Hepatocyte (in vitro differentiated cells): ENCODE measurements at regions not wholly inside any gene's neighbourhood (a gene's known extent, or its start where the extent isn't known, plus 50 kb on each side); places are given as distances from the start of the nearest gene placed in this dataset.
"Not testable (repeated sequence)": the region's sequence is repeated elsewhere in the genome, so short reads cannot be mapped to it uniquely, and the experiment has no call there.

Experiments
- EZH2phosphoT487 ChIP-seq: fragments of 200-600 bp; sonication (generic); IDR thresholded peaks from one replicate; pipeline ENCODE4 v1.6.1; 2018; ENCODE audit warnings: antibody characterized with exemption, mild to moderate bottlenecking, low read depth, moderate library complexity; ENCODE audit not compliant: unreplicated experiment, severe bottlenecking
- TF ChIP-seq, protein P1 (sequence below): fragments of 200-600 bp; sonication (generic); IDR thresholded peaks from 2 replicates; pipeline ENCODE4 v1.5.1; 2016; ENCODE audit warnings: antibody characterized with exemption, mild to moderate bottlenecking; ENCODE audit not compliant: poor library complexity

DNA sequence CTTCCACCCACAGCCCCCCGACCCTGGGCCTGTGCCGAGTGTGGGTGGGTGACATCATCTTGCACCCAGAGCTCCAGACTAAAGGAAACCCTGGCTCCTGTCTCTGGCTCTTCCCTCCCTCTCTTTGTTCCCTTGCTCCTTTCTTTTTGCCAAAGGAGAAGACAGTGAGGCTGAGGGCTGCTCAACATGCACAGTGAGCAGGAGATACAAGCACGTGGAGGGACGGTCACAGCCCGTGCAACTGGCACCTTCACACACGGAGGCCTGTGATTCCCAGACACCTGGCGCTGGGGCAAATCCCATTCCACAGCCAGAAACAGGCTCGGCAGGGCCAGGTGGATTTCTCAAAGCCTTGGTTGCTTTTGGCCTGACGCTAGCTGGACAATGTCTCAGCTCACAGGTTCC, 86.0 kb upstream of the METTL9 start:
- TF ChIP-seq, protein P1, sequence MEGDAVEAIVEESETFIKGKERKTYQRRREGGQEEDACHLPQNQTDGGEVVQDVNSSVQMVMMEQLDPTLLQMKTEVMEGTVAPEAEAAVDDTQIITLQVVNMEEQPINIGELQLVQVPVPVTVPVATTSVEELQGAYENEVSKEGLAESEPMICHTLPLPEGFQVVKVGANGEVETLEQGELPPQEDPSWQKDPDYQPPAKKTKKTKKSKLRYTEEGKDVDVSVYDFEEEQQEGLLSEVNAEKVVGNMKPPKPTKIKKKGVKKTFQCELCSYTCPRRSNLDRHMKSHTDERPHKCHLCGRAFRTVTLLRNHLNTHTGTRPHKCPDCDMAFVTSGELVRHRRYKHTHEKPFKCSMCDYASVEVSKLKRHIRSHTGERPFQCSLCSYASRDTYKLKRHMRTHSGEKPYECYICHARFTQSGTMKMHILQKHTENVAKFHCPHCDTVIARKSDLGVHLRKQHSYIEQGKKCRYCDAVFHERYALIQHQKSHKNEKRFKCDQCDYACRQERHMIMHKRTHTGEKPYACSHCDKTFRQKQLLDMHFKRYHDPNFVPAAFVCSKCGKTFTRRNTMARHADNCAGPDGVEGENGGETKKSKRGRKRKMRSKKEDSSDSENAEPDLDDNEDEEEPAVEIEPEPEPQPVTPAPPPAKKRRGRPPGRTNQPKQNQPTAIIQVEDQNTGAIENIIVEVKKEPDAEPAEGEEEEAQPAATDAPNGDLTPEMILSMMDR, result not testable (repeated sequence)
- not testable (repeated sequence) for TF ChIP-seq EZH2phosphoT487
